ENCODE measurements at regions not wholly inside any gene's neighbourhood (a gene's known extent, or its start where the extent isn't known, plus 50 kb on each side); places are given as distances from the start of the nearest gene placed in this dataset.

DNA sequence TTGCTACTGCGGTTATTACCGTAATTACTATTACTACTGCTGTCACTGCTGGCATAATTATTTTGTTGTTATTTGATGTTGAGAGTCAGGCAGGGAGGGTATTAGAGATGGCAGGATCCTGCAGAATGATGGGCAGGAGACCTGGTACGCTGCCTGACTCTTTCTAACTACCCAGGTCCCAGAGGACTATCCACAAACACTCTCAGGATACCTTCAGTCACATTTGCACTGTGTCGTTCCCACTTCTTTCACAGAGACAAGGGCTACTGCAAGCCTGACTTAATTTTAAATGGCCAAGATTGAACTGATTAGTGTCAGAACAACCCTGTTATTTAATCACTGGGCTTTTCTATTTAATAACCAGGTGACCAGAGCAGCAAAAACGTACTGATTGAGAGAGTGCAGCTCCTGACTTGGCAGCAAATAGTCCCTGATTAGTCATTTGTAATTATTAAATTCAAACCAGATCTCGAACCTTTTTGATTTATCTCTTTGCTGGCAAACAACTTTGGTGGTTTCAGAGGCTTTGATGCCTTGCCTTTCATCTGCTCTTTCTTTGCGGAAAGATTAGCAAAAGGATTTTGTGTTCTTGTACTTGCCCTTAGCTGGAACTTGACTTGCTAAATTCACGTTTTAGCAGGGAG lies 88.8 kb upstream of the ARHGEF3 start:
- Histone ChIP-seq H3K79me2 (ENCODE audit: insufficient read depth, low read length) (no peaks in the 10 kb centered on the region), H3K4me3 (ENCODE audit: insufficient read depth, low read length, poor library complexity, severe bottlenecking) (no peak overlapping the region), H3K27ac (ENCODE audit: low read depth, low read length) (no peak overlapping the region), H3K9me2 (replicated peaks; ENCODE audit: insufficient read depth, low read length) (no peaks in the 10 kb centered on the region), H3K36me3 (ENCODE audit: low read length) (no peaks in the 10 kb centered on the region), H4K20me1 (ENCODE audit: low read depth, low read length) (no peaks in the 10 kb centered on the region), H3K27me3 (ENCODE audit: low read length) (no peaks in the 10 kb centered on the region), H3F3A (ENCODE audit: insufficient read depth) (no peaks in the 10 kb centered on the region), H3K9ac (ENCODE audit: low read length) (no peak overlapping the region), H3K9me3 (ENCODE audit: insufficient read depth, low read length) (no peaks in the 10 kb centered on the region), H3K4me2 (ENCODE audit: low read depth, low read length, poor library complexity, severe bottlenecking) (no peak overlapping the region), H2AFZ (ENCODE audit: low read depth, low read length, severe bottlenecking) (no peak overlapping the region)
- TF ChIP-seq EZH2phosphoT487 (conservative IDR thresholded peaks at IDR 0.05; ENCODE audit: low read length): no peak
- TF ChIP-seq CTCF (IDR thresholded peaks at IDR 0.05; ENCODE audit: insufficient read depth, low read length, poor library complexity, severe bottlenecking): no peak

DNA sequence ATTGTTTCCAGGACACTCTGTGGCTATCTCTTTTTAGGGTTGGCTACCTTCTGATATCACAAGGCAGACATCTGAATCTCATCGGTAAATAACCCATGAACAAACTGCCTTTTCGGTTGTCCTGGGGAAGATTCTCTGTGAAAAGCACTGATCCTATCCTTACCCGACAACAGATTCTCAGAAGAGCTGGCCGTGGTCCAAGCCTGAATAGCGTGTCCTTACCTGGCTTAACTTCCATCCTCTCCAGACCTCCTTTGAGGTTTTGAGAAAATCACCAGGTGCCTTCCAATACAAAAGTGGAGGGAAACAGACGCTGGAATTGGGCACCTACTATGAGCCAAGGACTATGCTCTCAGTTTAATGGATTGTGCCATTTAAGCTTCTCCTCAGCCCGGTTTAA lies 87.4 kb upstream of the ARHGEF3 start:
- Histone ChIP-seq H3K36me3 (ENCODE audit: low read length) (no peaks in the 10 kb centered on the region), H3K9ac (ENCODE audit: low read length) (no peak overlapping the region), H3K27ac (ENCODE audit: low read depth, low read length) (no peak overlapping the region), H3K79me2 (ENCODE audit: insufficient read depth, low read length) (no peaks in the 10 kb centered on the region), H3K4me3 (ENCODE audit: insufficient read depth, low read length, poor library complexity, severe bottlenecking) (no peak overlapping the region), H3K4me2 (ENCODE audit: low read depth, low read length, poor library complexity, severe bottlenecking) (no peak overlapping the region), H4K20me1 (ENCODE audit: low read depth, low read length) (no peaks in the 10 kb centered on the region), H3K9me3 (ENCODE audit: insufficient read depth, low read length) (no peaks in the 10 kb centered on the region), H3K27me3 (ENCODE audit: low read length) (no peaks in the 10 kb centered on the region), H2AFZ (ENCODE audit: low read depth, low read length, severe bottlenecking) (no peak overlapping the region), H3F3A (ENCODE audit: insufficient read depth) (no peaks in the 10 kb centered on the region), H3K9me2 (replicated peaks; ENCODE audit: insufficient read depth, low read length) (no peaks in the 10 kb centered on the region)
- TF ChIP-seq CTCF (IDR thresholded peaks at IDR 0.05; ENCODE audit: insufficient read depth, low read length, poor library complexity, severe bottlenecking) (no peak), EZH2phosphoT487 (conservative IDR thresholded peaks at IDR 0.05; ENCODE audit: low read length) (no peak)

GRCh38 chr3:56887402-56888025 lies 85.8 kb upstream of the ARHGEF3 start:
- Histone ChIP-seq H3K9me2 (replicated peaks; ENCODE audit: insufficient read depth, low read length) (no peaks in the 10 kb centered on the region), H3K36me3 (ENCODE audit: low read length) (no peaks in the 10 kb centered on the region), H3K9me3 (ENCODE audit: insufficient read depth, low read length) (no peaks in the 10 kb centered on the region), H3K27me3 (ENCODE audit: low read length) (no peaks in the 10 kb centered on the region), H3K79me2 (ENCODE audit: insufficient read depth, low read length) (no peaks in the 10 kb centered on the region), H3K27ac (ENCODE audit: low read depth, low read length) (no peak overlapping the region), H3K4me3 (ENCODE audit: insufficient read depth, low read length, poor library complexity, severe bottlenecking) (no peak overlapping the region), H4K20me1 (ENCODE audit: low read depth, low read length) (no peaks in the 10 kb centered on the region), H3K4me2 (ENCODE audit: low read depth, low read length, poor library complexity, severe bottlenecking) (no peak overlapping the region), H3F3A (ENCODE audit: insufficient read depth) (no peaks in the 10 kb centered on the region), H3K9ac (ENCODE audit: low read length) (no peak overlapping the region), H2AFZ (ENCODE audit: low read depth, low read length, severe bottlenecking) (no peak overlapping the region)
- TF ChIP-seq EZH2phosphoT487 (conservative IDR thresholded peaks at IDR 0.05; ENCODE audit: low read length) (no peak), CTCF (IDR thresholded peaks at IDR 0.05; ENCODE audit: insufficient read depth, low read length, poor library complexity, severe bottlenecking) (no peak)

Measured in SU-DHL-6 (cell line).